ENCODE measurements at regions not wholly inside any gene's neighbourhood (a gene's known extent, or its start where the extent isn't known, plus 50 kb on each side); places are given as distances from the start of the nearest gene placed in this dataset.

GRCh38 chr1:70537788-70538187 lies 126.7 kb downstream of the CTH start:
- TF ChIP-seq GATA2 (IDR thresholded peaks at IDR 0.05; ENCODE audit: low read depth, low read length) (no peak), GATA3 (IDR thresholded peaks at IDR 0.05; ENCODE audit: low read depth, low read length) (no peak)

- TF ChIP-seq GATA2 (IDR thresholded peaks at IDR 0.05; ENCODE audit: low read depth, low read length), result no peak
- TF ChIP-seq GATA3 (IDR thresholded peaks at IDR 0.05; ENCODE audit: low read depth, low read length), result no peak
These were observed 131.0 kb downstream of the CTH start for GRCh38 chr1:70542030-70542429.

- TF ChIP-seq GATA3 (IDR thresholded peaks at IDR 0.05; ENCODE audit: low read depth, low read length) (no peak), GATA2 (IDR thresholded peaks at IDR 0.05; ENCODE audit: low read depth, low read length) (no peak)
These were observed 131.8 kb downstream of the CTH start for GRCh38 chr1:70542856-70543255.

GRCh38 chr1:70546726-70547125 lies 135.7 kb downstream of the CTH start:
- TF ChIP-seq GATA2 (IDR thresholded peaks at IDR 0.05; ENCODE audit: low read depth, low read length) (no peak), GATA3 (IDR thresholded peaks at IDR 0.05; ENCODE audit: low read depth, low read length) (no peak)

- TF ChIP-seq GATA2 (IDR thresholded peaks at IDR 0.05; ENCODE audit: low read depth, low read length) (no peak), GATA3 (IDR thresholded peaks at IDR 0.05; ENCODE audit: low read depth, low read length) (no peak)
These were observed 141.8 kb downstream of the CTH start for GRCh38 chr1:70552662-70553566.

- TF ChIP-seq GATA2 (IDR thresholded peaks at IDR 0.05; ENCODE audit: low read depth, low read length) (no peak), GATA3 (IDR thresholded peaks at IDR 0.05; ENCODE audit: low read depth, low read length) (no peak)
These were observed 142.5 kb downstream of the CTH start for GRCh38 chr1:70553567-70553956.

GRCh38 chr1:70554341-70554740 lies 143.3 kb downstream of the CTH start:
- TF ChIP-seq GATA2 (IDR thresholded peaks at IDR 0.05; ENCODE audit: low read depth, low read length) (no peak), GATA3 (IDR thresholded peaks at IDR 0.05; ENCODE audit: low read depth, low read length) (no peak)

- TF ChIP-seq GATA3 (IDR thresholded peaks at IDR 0.05; ENCODE audit: low read depth, low read length) (no peak), GATA2 (IDR thresholded peaks at IDR 0.05; ENCODE audit: low read depth, low read length) (no peak)
These were observed 145.5 kb downstream of the CTH start for GRCh38 chr1:70556541-70556940.

- no peak for TF ChIP-seq GATA2 (IDR thresholded peaks at IDR 0.05; ENCODE audit: low read depth, low read length)
These were observed 156.1 kb downstream of the CTH start for GRCh38 chr1:70567167-70567566.

- no peak for TF ChIP-seq GATA2 (IDR thresholded peaks at IDR 0.05; ENCODE audit: low read depth, low read length)
- no peak for TF ChIP-seq GATA3 (IDR thresholded peaks at IDR 0.05; ENCODE audit: low read depth, low read length)
These were observed 160.1 kb downstream of the CTH start for GRCh38 chr1:70571191-70571590.

GRCh38 chr1:70573317-70573843 lies 162.3 kb downstream of the CTH start:
- TF ChIP-seq GATA2 (IDR thresholded peaks at IDR 0.05; ENCODE audit: low read depth, low read length), result no peak
- no peak for TF ChIP-seq GATA3 (IDR thresholded peaks at IDR 0.05; ENCODE audit: low read depth, low read length)

- TF ChIP-seq GATA2 (IDR thresholded peaks at IDR 0.05; ENCODE audit: low read depth, low read length) (no peak), GATA3 (IDR thresholded peaks at IDR 0.05; ENCODE audit: low read depth, low read length) (no peak)
These were observed 170.6 kb downstream of the CTH start for GRCh38 chr1:70581661-70582060.

GRCh38 chr1:70583522-70583921 lies 172.5 kb downstream of the CTH start:
- no peak for TF ChIP-seq GATA3 (IDR thresholded peaks at IDR 0.05; ENCODE audit: low read depth, low read length)
- TF ChIP-seq GATA2 (IDR thresholded peaks at IDR 0.05; ENCODE audit: low read depth, low read length), result no peak

- TF ChIP-seq GATA3 (IDR thresholded peaks at IDR 0.05; ENCODE audit: low read depth, low read length), result no peak
- no peak for TF ChIP-seq GATA2 (IDR thresholded peaks at IDR 0.05; ENCODE audit: low read depth, low read length)
These were observed 175.0 kb downstream of the CTH start for GRCh38 chr1:70586046-70586445.

GRCh38 chr1:70587872-70588366 lies 176.9 kb downstream of the CTH start:
- TF ChIP-seq GATA3 (IDR thresholded peaks at IDR 0.05; ENCODE audit: low read depth, low read length), result peak; percentile 84
- TF ChIP-seq GATA2 (IDR thresholded peaks at IDR 0.05; ENCODE audit: low read depth, low read length), result peak; percentile 35; the same call in 1 of the 2 replicates
